Renal cortex interstitium (tissue), 11 donors: ENCODE measurements at regions not wholly inside any gene's neighbourhood (a gene's known extent, or its start where the extent isn't known, plus 50 kb on each side); places are given as distances from the start of the nearest gene placed in this dataset.

Experiments used
- DNase-seq, 11 donors: peaks; one replicate each; pipeline ENCODE4 v3.0.0-alpha.2; 2013; ENCODE audit warnings: low read depth in 9 of 11, low spot score in 4 of 11; ENCODE audit errors: extremely low read depth in 1 of 11

GRCh38 chr17:37802061-37802595 lies 57.3 kb upstream of the HNF1B start:
- no peak for DNase-seq

GRCh38 chr17:37801171-37801570 lies 56.3 kb upstream of the HNF1B start:
- no peak for DNase-seq

GRCh38 chr17:37797206-37797605 lies 52.3 kb upstream of the HNF1B start:
- no peak for DNase-seq

GRCh38 chr17:37796076-37796475 lies 51.2 kb upstream of the HNF1B start:
- no peak for DNase-seq
